ENCODE measurements at regions not wholly inside any gene's neighbourhood (a gene's known extent, or its start where the extent isn't known, plus 50 kb on each side); places are given as distances from the start of the nearest gene placed in this dataset.

- DNase-seq (ENCODE audit: low read depth in 3 of 3, low spot score in 2 of 3), result no peak
These were observed 793.5 kb upstream of the CHAC2 start for GRCh38 chr2:52974127-52974526.

GRCh38 chr2:52970642-52971041, 797.0 kb upstream of the CHAC2 start:
- DNase-seq (ENCODE audit: low read depth in 3 of 3, low spot score in 2 of 3), result no peak

GRCh38 chr2:52968043-52968442, 799.6 kb upstream of the CHAC2 start:
- no peak for DNase-seq (ENCODE audit: low read depth in 3 of 3, low spot score in 2 of 3)

GRCh38 chr2:52964916-52965530, 802.6 kb upstream of the CHAC2 start:
- DNase-seq (ENCODE audit: low read depth in 3 of 3, low spot score in 2 of 3), result no peak

- DNase-seq (ENCODE audit: low read depth in 3 of 3, low spot score in 2 of 3), result no peak
These were observed 806.2 kb upstream of the CHAC2 start for GRCh38 chr2:52961403-52961802.

- DNase-seq (ENCODE audit: low read depth in 3 of 3, low spot score in 2 of 3), result no peak
These were observed 806.7 kb upstream of the CHAC2 start for GRCh38 chr2:52960881-52961280.

- no peak for DNase-seq (ENCODE audit: low read depth in 3 of 3, low spot score in 2 of 3)
These were observed 807.8 kb upstream of the CHAC2 start for GRCh38 chr2:52959801-52960200.

GRCh38 chr2:52956766-52957165, 810.8 kb upstream of the CHAC2 start:
- no peak for DNase-seq (ENCODE audit: low read depth in 3 of 3, low spot score in 2 of 3)

GRCh38 chr2:52956118-52956517, 811.5 kb upstream of the CHAC2 start:
- no peak for DNase-seq (ENCODE audit: low read depth in 3 of 3, low spot score in 2 of 3)

- no peak for DNase-seq (ENCODE audit: low read depth in 3 of 3, low spot score in 2 of 3)
These were observed 812.5 kb upstream of the CHAC2 start for GRCh38 chr2:52955079-52955478.

GRCh38 chr2:52940101-52940500, 827.5 kb upstream of the CHAC2 start:
- DNase-seq (ENCODE audit: low read depth in 3 of 3, low spot score in 2 of 3), result no peak

- DNase-seq (ENCODE audit: low read depth in 3 of 3, low spot score in 2 of 3), result no peak
These were observed 828.4 kb upstream of the CHAC2 start for GRCh38 chr2:52939250-52939649.

- no peak for DNase-seq (ENCODE audit: low read depth in 3 of 3, low spot score in 2 of 3)
These were observed 831.6 kb upstream of the CHAC2 start for GRCh38 chr2:52936029-52936428.

GRCh38 chr2:52934920-52935640, 832.5 kb upstream of the CHAC2 start:
- DNase-seq (ENCODE audit: low read depth in 3 of 3, low spot score in 2 of 3), result no peak

- DNase-seq (ENCODE audit: low read depth in 3 of 3, low spot score in 2 of 3), result no peak
These were observed 833.2 kb upstream of the CHAC2 start for GRCh38 chr2:52934323-52934898.

- DNase-seq (ENCODE audit: low read depth in 3 of 3, low spot score in 2 of 3), result no peak
These were observed 833.7 kb upstream of the CHAC2 start for GRCh38 chr2:52933878-52934277.

- no peak for DNase-seq (ENCODE audit: low read depth in 3 of 3, low spot score in 2 of 3)
These were observed 835.9 kb upstream of the CHAC2 start for GRCh38 chr2:52931660-52932059.

GRCh38 chr2:52929412-52929811, 838.2 kb upstream of the CHAC2 start:
- DNase-seq (ENCODE audit: low read depth in 3 of 3, low spot score in 2 of 3), result no peak

GRCh38 chr2:52919673-52920072, 847.9 kb upstream of the CHAC2 start:
- DNase-seq (ENCODE audit: low read depth in 3 of 3, low spot score in 2 of 3), result no peak

- no peak for DNase-seq (ENCODE audit: low read depth in 3 of 3, low spot score in 2 of 3)
These were observed 849.1 kb upstream of the CHAC2 start for GRCh38 chr2:52918551-52918950.

- DNase-seq (ENCODE audit: low read depth in 3 of 3, low spot score in 2 of 3), result no peak
These were observed 850.6 kb upstream of the CHAC2 start for GRCh38 chr2:52916981-52917380.

GRCh38 chr2:52904355-52904891, 863.2 kb upstream of the CHAC2 start:
- DNase-seq (ENCODE audit: low read depth in 3 of 3, low spot score in 2 of 3), result no peak
